Mesenchymal stem cell (in vitro differentiated cells and primary cell): ENCODE measurements at regions not wholly inside any gene's neighbourhood (a gene's known extent, or its start where the extent isn't known, plus 50 kb on each side); places are given as distances from the start of the nearest gene placed in this dataset.
A peak's percentile ranks its signal among the peaks of the same experiment; 100 is the strongest.

ENCODE experiments used
- DNase-seq: peaks from one replicate; pipeline ENCODE4 v3.0.0-alpha.2; 2013
- H2AFZ ChIP-seq: one replicate; pipeline ENCODE4 v1.6.1; 2013; ENCODE audit warnings: low read depth, mild to moderate bottlenecking, control low read depth, inconsistent platforms, low read length, moderate library complexity
- H2AK5ac ChIP-seq: 2 replicates; pipeline ENCODE4 v1.6.1; 2013; ENCODE audit warnings: low read length, moderate library complexity, mild to moderate bottlenecking, inconsistent platforms; ENCODE audit not compliant: severe bottlenecking
- H2BK120ac ChIP-seq: one replicate; pipeline ENCODE4 v1.6.1; 2013; ENCODE audit warnings: low read depth, mild to moderate bottlenecking, inconsistent platforms, low read length, moderate library complexity
- H2BK12ac ChIP-seq, 2 experiments: one replicate each; pipeline ENCODE4 v1.6.1; 2013; ENCODE audit warnings: inconsistent platforms in 2 of 2, low read length in 2 of 2, mild to moderate bottlenecking in 2 of 2, moderate library complexity in 2 of 2, control low read depth in 1 of 2
- H2BK15ac ChIP-seq: one replicate; pipeline ENCODE4 v1.6.1; 2013; ENCODE audit warnings: mild to moderate bottlenecking, low read depth, inconsistent platforms; ENCODE audit not compliant: poor library complexity, severe bottlenecking
- H2BK5ac ChIP-seq: 2 replicates; pipeline ENCODE4 v1.6.1; 2013; ENCODE audit warnings: low read depth, mild to moderate bottlenecking, low read length, control low read depth, inconsistent platforms; ENCODE audit not compliant: poor library complexity, severe bottlenecking
- H3K14ac ChIP-seq, 2 experiments: one replicate each; pipeline ENCODE4 v1.6.1; 2013; ENCODE audit warnings: inconsistent platforms in 2 of 2, low read length in 2 of 2, control low read depth in 1 of 2, mild to moderate bottlenecking in 1 of 2, moderate library complexity in 1 of 2
- H3K18ac ChIP-seq, 2 experiments: one replicate each; pipeline ENCODE4 v1.6.1; 2013; ENCODE audit warnings: inconsistent platforms in 2 of 2, low read length in 2 of 2, control low read depth in 1 of 2, low read depth in 1 of 2, mild to moderate bottlenecking in 1 of 2
- H3K23ac ChIP-seq, 2 experiments: one replicate each; pipeline ENCODE4 v1.6.1; 2013; ENCODE audit warnings: inconsistent platforms in 2 of 2, low read length in 2 of 2, mild to moderate bottlenecking in 2 of 2, moderate library complexity in 2 of 2, control low read depth in 1 of 2
- H3K27ac ChIP-seq: 2 replicates; pipeline ENCODE4 v1.5.1; 2013; ENCODE audit warnings: mild to moderate bottlenecking, moderate library complexity, low read length, control low read depth, inconsistent platforms; ENCODE audit not compliant: poor library complexity, severe bottlenecking
- H3K27me3 ChIP-seq, 2 experiments: 2 replicates each; pipeline versions ENCODE4 v1.6.1 to v1.7.0; 2013; ENCODE audit warnings: low read length in 2 of 2, mild to moderate bottlenecking in 2 of 2, moderate library complexity in 2 of 2, control low read depth in 1 of 2, inconsistent platforms in 1 of 2; ENCODE audit not compliant: control insufficient read depth in 1 of 2, insufficient read depth in 1 of 2
- H3K36me3 ChIP-seq, 2 experiments: 2 replicates each; pipeline versions ENCODE4 v1.6.1 to v1.7.0; 2013; ENCODE audit warnings: low read length in 2 of 2, control low read depth in 1 of 2, inconsistent platforms in 1 of 2, low read depth in 1 of 2, mild to moderate bottlenecking in 1 of 2; ENCODE audit not compliant: insufficient read depth in 2 of 2, control insufficient read depth in 1 of 2
- H3K4ac ChIP-seq, 2 experiments: one replicate each; pipeline ENCODE4 v1.6.1; 2013; ENCODE audit warnings: inconsistent platforms in 2 of 2, low read length in 2 of 2, mild to moderate bottlenecking in 2 of 2, moderate library complexity in 2 of 2, control low read depth in 1 of 2, low read depth in 1 of 2
- H3K4me1 ChIP-seq: 2 replicates; pipeline ENCODE4 v1.6.1; 2013; ENCODE audit warnings: low read depth, low read length, control low read depth; ENCODE audit not compliant: control insufficient read depth, insufficient read depth
- H3K4me2 ChIP-seq: 2 replicates; pipeline ENCODE4 v1.6.1; 2013; ENCODE audit warnings: low read length, mild to moderate bottlenecking, inconsistent platforms; ENCODE audit not compliant: poor library complexity, severe bottlenecking
- H3K4me3 ChIP-seq, 2 experiments: 2 replicates each; pipeline versions ENCODE4 v1.5.1 to v1.7.0; 2013; ENCODE audit warnings: low read length in 2 of 2, mild to moderate bottlenecking in 2 of 2, control low read depth in 1 of 2, low read depth in 1 of 2; ENCODE audit not compliant: insufficient read depth in 1 of 2
- H3K79me1 ChIP-seq: replicated peaks from 2 replicates; pipeline ENCODE4 v1.6.1; 2013; ENCODE audit warnings: mild to moderate bottlenecking, control low read depth, low read length, inconsistent platforms; ENCODE audit not compliant: poor library complexity, severe bottlenecking
- H3K9ac ChIP-seq: 2 replicates; pipeline ENCODE4 v1.7.0; 2013; ENCODE audit warnings: mild to moderate bottlenecking, low read length, moderate library complexity
- H3K9me3 ChIP-seq: 2 replicates; pipeline ENCODE4 v1.7.0; 2013; ENCODE audit warnings: mild to moderate bottlenecking, low read length; ENCODE audit not compliant: control insufficient read depth
- H4K8ac ChIP-seq: one replicate; pipeline ENCODE4 v1.6.1; 2013; ENCODE audit warnings: inconsistent platforms, mild to moderate bottlenecking, low read length, moderate library complexity
- H4K91ac ChIP-seq: one replicate; pipeline ENCODE4 v1.6.1; 2013; ENCODE audit warnings: mild to moderate bottlenecking, low read length, inconsistent platforms
- WGBS: methylation state at CpG from one replicate; pipeline ENCODE4 v1.1.7; 2013; ENCODE audit warnings: mixed read lengths; 5-methylcytosine and 5-hydroxymethylcytosine counted together

DNA sequence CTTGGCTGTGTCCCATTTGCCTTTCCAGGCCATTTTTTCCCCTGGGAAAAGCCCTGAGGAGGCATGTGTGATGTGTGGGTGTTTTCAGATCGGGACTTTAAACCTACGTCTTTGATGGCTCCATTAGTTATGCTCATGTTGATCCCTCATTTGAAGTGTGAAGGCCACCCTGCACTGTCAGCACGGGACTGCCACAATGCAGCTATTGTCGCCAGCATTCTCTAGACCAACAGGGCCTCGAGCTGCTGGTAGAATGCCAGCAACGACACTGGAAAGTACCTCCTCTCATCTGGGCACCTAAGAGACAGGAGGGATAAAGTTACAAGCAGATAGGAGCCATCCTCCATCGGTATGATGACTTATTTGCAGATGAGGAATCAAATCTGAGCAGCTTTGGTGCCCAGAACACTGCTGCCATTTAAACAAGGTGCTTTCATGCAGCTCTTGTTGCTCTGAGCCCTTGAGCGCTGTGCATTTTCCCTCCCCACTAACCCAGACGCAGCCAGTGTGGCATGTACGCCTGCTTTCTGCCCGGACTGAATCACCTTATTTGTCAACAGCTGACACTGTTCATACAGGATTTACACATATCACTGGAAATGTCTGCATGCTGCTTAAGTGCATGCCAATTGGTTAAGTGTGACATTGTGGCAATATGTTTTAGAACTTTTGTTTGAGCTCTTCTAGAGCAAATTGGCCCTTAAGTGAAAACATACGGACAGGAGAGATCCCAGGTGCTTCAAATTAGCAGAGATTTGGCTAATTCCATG lies 175.0 kb upstream of the PITRM1 start:
- no peaks in the 10 kb centered on the region for H3K79me1 ChIP-seq
- no peak overlapping the region for H2BK15ac ChIP-seq
- H2BK12ac ChIP-seq: no peak overlapping the region
- no peak overlapping the region for H3K14ac ChIP-seq
- H3K36me3 ChIP-seq: no peaks in the 10 kb centered on the region
- H3K4ac ChIP-seq: no peak overlapping the region
- H3K27ac ChIP-seq: no peak overlapping the region
- H3K9ac ChIP-seq: no peak overlapping the region
- H3K9me3 ChIP-seq: no peaks in the 10 kb centered on the region
- no peak overlapping the region for H2BK5ac ChIP-seq
- no peak overlapping the region for H3K18ac ChIP-seq
- no peak overlapping the region for H4K91ac ChIP-seq
- peak overlapping the region; percentile 15 for H2AFZ ChIP-seq
- no peak overlapping the region for H2BK120ac ChIP-seq
- no peaks in the 10 kb centered on the region for H3K4me1 ChIP-seq
- no peak overlapping the region for H3K4me3 ChIP-seq
- peaks cover 0 to 28% of the 10 kb centered on the region in 2 experiments for H3K27me3 ChIP-seq
- WGBS: 87% methylated on average over 12 of the region's 12 CpGs
- no peak overlapping the region for H3K4me2 ChIP-seq
- H2AK5ac ChIP-seq: no peak overlapping the region
- DNase-seq: no peak
- no peak overlapping the region for H3K23ac ChIP-seq
- H4K8ac ChIP-seq: no peak overlapping the region

DNA sequence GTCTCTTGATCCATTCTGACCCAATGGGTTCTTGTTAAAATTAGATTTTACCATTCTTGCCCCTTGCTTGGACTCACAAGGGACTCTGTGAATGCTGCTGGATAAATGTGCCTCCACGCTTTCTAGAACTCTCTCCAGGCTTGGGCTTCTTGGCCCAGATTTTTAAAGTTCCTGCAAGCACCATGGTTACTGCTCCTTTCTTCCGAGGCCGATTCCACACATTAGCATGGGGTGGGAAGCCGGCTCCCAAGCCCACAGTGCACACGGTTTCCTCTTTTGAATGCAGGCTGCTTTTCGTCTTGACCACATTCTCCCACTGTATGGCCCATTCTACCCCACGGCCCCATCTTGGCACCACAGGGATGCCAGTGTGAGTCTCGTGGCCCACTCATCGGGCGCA lies 174.3 kb upstream of the PITRM1 start:
- Histone ChIP-seq H2BK120ac (no peak overlapping the region), H3K18ac (no peak overlapping the region), H3K4me2 (no peak overlapping the region), H3K23ac (no peak overlapping the region), H3K9me3 (no peaks in the 10 kb centered on the region), H2BK12ac (no peak overlapping the region), H3K4me1 (no peaks in the 10 kb centered on the region), H4K8ac (no peak overlapping the region), H2AFZ (no peak overlapping the region), H2BK5ac (no peak overlapping the region), H3K36me3 (no peaks in the 10 kb centered on the region), H3K27me3 (peaks cover 0 to 26% of the 10 kb centered on the region in 2 experiments), H2AK5ac (no peak overlapping the region), H3K79me1 (no peaks in the 10 kb centered on the region), H3K4me3 (no peak overlapping the region), H3K27ac (no peak overlapping the region), H2BK15ac (no peak overlapping the region), H3K14ac (no peak overlapping the region), H4K91ac (no peak overlapping the region), H3K4ac (no peak overlapping the region), H3K9ac (no peak overlapping the region)
- WGBS: 90% methylated on average over 10 of the region's 10 CpGs
- no peak for DNase-seq

DNA sequence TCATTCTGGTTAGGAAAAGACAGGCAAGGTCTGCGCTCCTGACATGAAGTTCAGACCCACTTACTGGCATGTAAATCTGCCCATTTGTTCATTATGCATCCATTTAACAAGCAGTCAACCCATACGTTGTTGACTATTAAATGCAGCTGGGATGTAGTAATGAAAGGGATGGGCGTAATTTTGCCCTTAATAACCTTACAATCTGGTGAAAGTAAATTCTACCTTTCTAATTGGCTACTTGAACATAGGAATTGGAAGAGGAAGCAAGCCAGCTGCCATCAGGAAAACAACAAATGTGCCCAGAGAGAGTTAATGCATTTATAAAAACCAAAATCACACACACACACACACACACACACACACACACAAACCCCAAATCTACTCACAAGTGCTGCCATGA lies 170.2 kb upstream of the PITRM1 start:
- Histone ChIP-seq H3K36me3 (no peaks in the 10 kb centered on the region), H2BK120ac (no peak overlapping the region), H3K79me1 (no peaks in the 10 kb centered on the region), H3K4ac (no peak overlapping the region), H3K4me1 (peaks cover 7% of the 10 kb centered on the region), H2AFZ (no peak overlapping the region), H3K27me3 (peaks cover 0 to 10% of the 10 kb centered on the region in 2 experiments), H3K9me3 (no peaks in the 10 kb centered on the region), H3K4me2 (no peak overlapping the region), H3K14ac (no peak overlapping the region), H2BK15ac (no peak overlapping the region), H3K27ac (no peak overlapping the region), H2BK12ac (no peak overlapping the region), H3K4me3 (no peak overlapping the region), H2AK5ac (no peak overlapping the region), H2BK5ac (no peak overlapping the region), H3K9ac (no peak overlapping the region), H4K8ac (no peak overlapping the region), H4K91ac (no peak overlapping the region), H3K18ac (no peak overlapping the region), H3K23ac (no peak overlapping the region)
- no peak for DNase-seq
- WGBS: 100% methylated on average over 1 of the region's 3 CpGs

DNA sequence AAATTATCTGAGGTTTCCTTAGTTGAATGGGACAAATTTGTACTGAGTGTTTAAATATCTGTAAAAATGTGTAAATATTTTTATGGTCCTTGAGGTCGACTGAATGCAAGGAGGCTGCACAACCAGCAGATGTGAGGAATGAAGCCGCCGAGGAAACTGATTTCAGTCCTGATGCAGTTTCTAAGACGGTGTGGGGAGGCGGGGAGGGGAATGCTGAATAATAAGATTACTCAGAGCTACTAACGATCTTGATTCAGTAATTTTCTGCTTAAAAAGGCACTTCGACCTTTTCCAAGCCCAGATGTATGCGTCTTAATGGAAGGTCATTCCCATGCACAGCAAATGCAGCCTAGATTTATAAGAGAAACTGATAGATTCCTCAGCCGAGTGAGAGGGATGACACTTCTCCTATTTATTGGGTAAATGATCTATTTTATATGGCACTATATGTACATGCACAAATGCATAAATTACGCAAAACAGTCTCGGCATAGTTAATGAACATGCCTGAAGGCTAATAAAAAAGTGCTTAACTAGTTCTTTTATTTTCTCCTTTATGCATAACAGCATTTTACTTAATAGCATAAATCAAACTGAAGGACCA lies 167.6 kb upstream of the PITRM1 start:
- Histone ChIP-seq H4K91ac (no peak overlapping the region), H2BK5ac (no peak overlapping the region), H3K4me2 (no peak overlapping the region), H2BK12ac (no peak overlapping the region), H3K9ac (no peak overlapping the region), H3K79me1 (no peaks in the 10 kb centered on the region), H3K36me3 (no peaks in the 10 kb centered on the region), H2AFZ (no peak overlapping the region), H3K18ac (no peak overlapping the region), H3K27ac (no peak overlapping the region), H3K23ac (no peak overlapping the region), H2AK5ac (no peak overlapping the region), H4K8ac (no peak overlapping the region), H3K14ac (no peak overlapping the region), H3K4me3 (no peak overlapping the region), H2BK15ac (no peak overlapping the region), H3K27me3 (peaks cover 0 to under 1% of the 10 kb centered on the region in 2 experiments), H3K4me1 (peaks cover 15% of the 10 kb centered on the region), H3K4ac (no peak overlapping the region), H2BK120ac (no peak overlapping the region), H3K9me3 (no peaks in the 10 kb centered on the region)
- no peak for DNase-seq
- 83% methylated on average over 8 of the region's 11 CpGs for WGBS
